ENCODE measurements at regions not wholly inside any gene's neighbourhood (a gene's known extent, or its start where the extent isn't known, plus 50 kb on each side); places are given as distances from the start of the nearest gene placed in this dataset.

GRCh38 chr11:28969832-28970231 lies 861.6 kb downstream of the METTL15 start:
- RAD21 ChIA-PET (ENCODE audit: low non-redundant PET in 1 of 2, low total read pairs in 2 of 2, uncharacterized antibody in 2 of 2, unreplicated experiment in 2 of 2) = no interaction called here
- no peak overlapping the region for H3K4me3 ChIP-seq (replicated peaks in 1 of 2; ENCODE audit: low read depth in 1 of 2, low read length in 2 of 2)
- BruUV-seq (replicated peaks) = no TSS peak
- intact Hi-C loops (cut with micrococcal nuclease) = loop anchor here (10.0 kb wide), 1 partner anchor 1175 kb away; no protein-coding TSS in a partner anchor
- POLR2A ChIA-PET = no interaction called here
- H3K79me2 ChIP-seq (ENCODE audit: insufficient read depth, low read length) = no peaks in the 10 kb centered on the region
- H3K36me3 ChIP-seq (ENCODE audit: control insufficient read depth in 1 of 2, insufficient read depth in 2 of 2, low read length in 2 of 2) = no peaks in the 10 kb centered on the region
- no peak for TF ChIP-seq CEBPB (IDR thresholded peaks at IDR 0.05; ENCODE audit: low read depth)
- TF ChIP-seq, protein P1, sequence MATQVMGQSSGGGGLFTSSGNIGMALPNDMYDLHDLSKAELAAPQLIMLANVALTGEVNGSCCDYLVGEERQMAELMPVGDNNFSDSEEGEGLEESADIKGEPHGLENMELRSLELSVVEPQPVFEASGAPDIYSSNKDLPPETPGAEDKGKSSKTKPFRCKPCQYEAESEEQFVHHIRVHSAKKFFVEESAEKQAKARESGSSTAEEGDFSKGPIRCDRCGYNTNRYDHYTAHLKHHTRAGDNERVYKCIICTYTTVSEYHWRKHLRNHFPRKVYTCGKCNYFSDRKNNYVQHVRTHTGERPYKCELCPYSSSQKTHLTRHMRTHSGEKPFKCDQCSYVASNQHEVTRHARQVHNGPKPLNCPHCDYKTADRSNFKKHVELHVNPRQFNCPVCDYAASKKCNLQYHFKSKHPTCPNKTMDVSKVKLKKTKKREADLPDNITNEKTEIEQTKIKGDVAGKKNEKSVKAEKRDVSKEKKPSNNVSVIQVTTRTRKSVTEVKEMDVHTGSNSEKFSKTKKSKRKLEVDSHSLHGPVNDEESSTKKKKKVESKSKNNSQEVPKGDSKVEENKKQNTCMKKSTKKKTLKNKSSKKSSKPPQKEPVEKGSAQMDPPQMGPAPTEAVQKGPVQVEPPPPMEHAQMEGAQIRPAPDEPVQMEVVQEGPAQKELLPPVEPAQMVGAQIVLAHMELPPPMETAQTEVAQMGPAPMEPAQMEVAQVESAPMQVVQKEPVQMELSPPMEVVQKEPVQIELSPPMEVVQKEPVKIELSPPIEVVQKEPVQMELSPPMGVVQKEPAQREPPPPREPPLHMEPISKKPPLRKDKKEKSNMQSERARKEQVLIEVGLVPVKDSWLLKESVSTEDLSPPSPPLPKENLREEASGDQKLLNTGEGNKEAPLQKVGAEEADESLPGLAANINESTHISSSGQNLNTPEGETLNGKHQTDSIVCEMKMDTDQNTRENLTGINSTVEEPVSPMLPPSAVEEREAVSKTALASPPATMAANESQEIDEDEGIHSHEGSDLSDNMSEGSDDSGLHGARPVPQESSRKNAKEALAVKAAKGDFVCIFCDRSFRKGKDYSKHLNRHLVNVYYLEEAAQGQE (IDR thresholded peaks at IDR 0.05; ENCODE audit: low read depth) = no peak
- no peaks in the 10 kb centered on the region for H3K9me3 ChIP-seq (ENCODE audit: control insufficient read depth in 1 of 2, insufficient read depth in 1 of 2, low read depth in 1 of 2, low read length in 2 of 2)
- H3K27me3 ChIP-seq (ENCODE audit: insufficient read depth, low read length) = no peaks in the 10 kb centered on the region
- no peak overlapping the region for H3K27ac ChIP-seq (ENCODE audit: low read depth, low read length)
- CTCF ChIA-PET = no interaction called here
- ATAC-seq = no peak
- no peaks in the 10 kb centered on the region for H3K9me2 ChIP-seq (ENCODE audit: insufficient read depth)
- H2AFZ ChIP-seq (ENCODE audit: low read depth, low read length, poor library complexity, severe bottlenecking) = no peak overlapping the region
- no peaks in the 10 kb centered on the region for H4K20me1 ChIP-seq (ENCODE audit: insufficient read depth)
- no peaks in the 10 kb centered on the region for H3K4me1 ChIP-seq (ENCODE audit: control insufficient read depth in 1 of 2, insufficient read depth in 2 of 2, low read length in 2 of 2)
- no peak overlapping the region for H3K4me2 ChIP-seq (ENCODE audit: low read length)
- no peak overlapping the region for H3K9ac ChIP-seq (ENCODE audit: low read length)
- DNase-seq (ENCODE audit: low read depth, low spot score) = no peak

DNA sequence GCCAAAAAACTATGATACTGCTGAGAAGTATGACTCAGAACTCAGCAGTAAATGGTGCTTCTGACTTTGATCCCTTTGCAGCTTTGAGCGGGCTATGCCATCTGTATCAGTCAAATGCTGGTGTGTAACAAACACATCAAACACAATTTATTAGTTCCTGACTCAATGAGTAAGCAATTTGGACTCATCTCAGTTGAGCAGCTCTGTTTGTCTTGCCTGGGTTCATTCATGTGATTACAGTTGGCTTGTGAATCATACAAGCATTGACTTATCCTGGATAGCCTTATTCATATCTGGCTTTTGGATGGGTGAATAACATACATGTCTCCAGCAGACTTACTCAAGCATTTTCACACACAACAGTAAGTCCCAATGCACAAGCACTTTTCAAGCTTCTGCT lies 858.8 kb downstream of the METTL15 start:
- ATAC-seq = no peak
- no peak for DNase-seq (ENCODE audit: low read depth, low spot score)
- H3K79me2 ChIP-seq (ENCODE audit: insufficient read depth, low read length) = no peaks in the 10 kb centered on the region
- no peak overlapping the region for H3K27ac ChIP-seq (ENCODE audit: low read depth, low read length)
- no peaks in the 10 kb centered on the region for H3K9me2 ChIP-seq (ENCODE audit: insufficient read depth)
- BruUV-seq (replicated peaks) = no TSS peak
- no peak overlapping the region for H3K4me2 ChIP-seq (ENCODE audit: low read length)
- intact Hi-C loops (cut with micrococcal nuclease) = no loop called here
- RAD21 ChIA-PET (ENCODE audit: low non-redundant PET in 1 of 2, low total read pairs in 2 of 2, uncharacterized antibody in 2 of 2, unreplicated experiment in 2 of 2) = no interaction called here
- H4K20me1 ChIP-seq (ENCODE audit: insufficient read depth) = no peaks in the 10 kb centered on the region
- no peaks in the 10 kb centered on the region for H3K4me1 ChIP-seq (ENCODE audit: control insufficient read depth in 1 of 2, insufficient read depth in 2 of 2, low read length in 2 of 2)
- no peak overlapping the region for H3K9ac ChIP-seq (ENCODE audit: low read length)
- H3K9me3 ChIP-seq (ENCODE audit: control insufficient read depth in 1 of 2, insufficient read depth in 1 of 2, low read depth in 1 of 2, low read length in 2 of 2) = no peaks in the 10 kb centered on the region
- no peak overlapping the region for H3K4me3 ChIP-seq (replicated peaks in 1 of 2; ENCODE audit: low read depth in 1 of 2, low read length in 2 of 2)
- H3K27me3 ChIP-seq (ENCODE audit: insufficient read depth, low read length) = no peaks in the 10 kb centered on the region
- no peaks in the 10 kb centered on the region for H3K36me3 ChIP-seq (ENCODE audit: control insufficient read depth in 1 of 2, insufficient read depth in 2 of 2, low read length in 2 of 2)
- no peak overlapping the region for H2AFZ ChIP-seq (ENCODE audit: low read depth, low read length, poor library complexity, severe bottlenecking)
- CTCF ChIA-PET = no interaction called here
- POLR2A ChIA-PET = no interaction called here
- TF ChIP-seq ATF3 (IDR thresholded peaks at IDR 0.05) (no peak), CTCF (IDR thresholded peaks at IDR 0.05 in 2 of 3, conservative IDR thresholded peaks at IDR 0.05 in 1 of 3; ENCODE audit: borderline replicate concordance in 1 of 3, insufficient read depth in 1 of 3, low read depth in 2 of 3, low read length in 2 of 3) (no peak), CEBPB (IDR thresholded peaks at IDR 0.05; ENCODE audit: low read depth) (no peak), EGR1 (IDR thresholded peaks at IDR 0.05; ENCODE audit: low read depth) (no peak), RAD21 (IDR thresholded peaks at IDR 0.05; ENCODE audit: low read depth) (no peak), JUND (IDR thresholded peaks at IDR 0.05) (no peak), SP1 (IDR thresholded peaks at IDR 0.05; ENCODE audit: low read depth) (no peak), ELF1 (IDR thresholded peaks at IDR 0.05; ENCODE audit: borderline replicate concordance, low read depth) (no peak), EZH2phosphoT487 (IDR thresholded peaks at IDR 0.05; ENCODE audit: borderline replicate concordance) (no peak), FOSL1 (IDR thresholded peaks at IDR 0.05; ENCODE audit: low read depth) (no peak), POLR2AphosphoS5 (IDR thresholded peaks at IDR 0.05; ENCODE audit: low read depth, low read length) (no peak), MAX (IDR thresholded peaks at IDR 0.05) (no peak)
- TF ChIP-seq, protein P2, sequence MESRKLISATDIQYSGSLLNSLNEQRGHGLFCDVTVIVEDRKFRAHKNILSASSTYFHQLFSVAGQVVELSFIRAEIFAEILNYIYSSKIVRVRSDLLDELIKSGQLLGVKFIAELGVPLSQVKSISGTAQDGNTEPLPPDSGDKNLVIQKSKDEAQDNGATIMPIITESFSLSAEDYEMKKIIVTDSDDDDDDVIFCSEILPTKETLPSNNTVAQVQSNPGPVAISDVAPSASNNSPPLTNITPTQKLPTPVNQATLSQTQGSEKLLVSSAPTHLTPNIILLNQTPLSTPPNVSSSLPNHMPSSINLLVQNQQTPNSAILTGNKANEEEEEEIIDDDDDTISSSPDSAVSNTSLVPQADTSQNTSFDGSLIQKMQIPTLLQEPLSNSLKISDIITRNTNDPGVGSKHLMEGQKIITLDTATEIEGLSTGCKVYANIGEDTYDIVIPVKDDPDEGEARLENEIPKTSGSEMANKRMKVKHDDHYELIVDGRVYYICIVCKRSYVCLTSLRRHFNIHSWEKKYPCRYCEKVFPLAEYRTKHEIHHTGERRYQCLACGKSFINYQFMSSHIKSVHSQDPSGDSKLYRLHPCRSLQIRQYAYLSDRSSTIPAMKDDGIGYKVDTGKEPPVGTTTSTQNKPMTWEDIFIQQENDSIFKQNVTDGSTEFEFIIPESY (IDR thresholded peaks at IDR 0.05; ENCODE audit: extremely low read depth, insufficient replicate concordance, low read length) = no peak
